PC-3 (cell line): ENCODE measurements at regions not wholly inside any gene's neighbourhood (a gene's known extent, or its start where the extent isn't known, plus 50 kb on each side); places are given as distances from the start of the nearest gene placed in this dataset.
A peak's percentile ranks its signal among the peaks of the same experiment; 100 is the strongest.

ENCODE experiments used
- ATAC-seq: fragments of 200-7000 bp; cut with Tn5 transposase; 2 replicates; pipeline ENCODE4 v1.9.1; 2020; ENCODE audit warnings: mild to moderate bottlenecking, moderate library complexity
- BruUV-seq: library from RNA; stranded (reverse); fragments of 400-500 nt; replicated peaks from 2 replicates; lab custom pipeline; 2021; lab: Mats Ljungman, UMichigan
- CTCF ChIA-PET: fragments of 300-600 bp; sonication (Branson Sonifier 250); formaldehyde crosslinking; loops from one replicate; lab custom pipeline; 2022; ENCODE audit warnings: antibody characterized with exemption; lab: Charles Lee
- POLR2A ChIA-PET: fragments of 300-600 bp; sonication (Branson Sonifier 250); formaldehyde crosslinking; loops from one replicate; lab custom pipeline; 2022; ENCODE audit warnings: antibody characterized with exemption; ENCODE audit not compliant: unreplicated experiment; lab: Charles Lee
- DNase-seq: peaks from one replicate; pipeline ENCODE4 v3.0.0-alpha.2; 2015
- H2AFZ ChIP-seq: fragments of 300-600 bp; sonication (generic); 2 replicates; pipeline ENCODE4 v1.6.0; 2016; ENCODE audit warnings: antibody characterized with exemption, low read length
- H3F3A ChIP-seq: fragments of 300-600 bp; sonication (generic); one replicate; pipeline ENCODE4 v1.6.0; 2017; ENCODE audit warnings: antibody characterized with exemption, low read length, control low read depth, mild to moderate bottlenecking; ENCODE audit not compliant: unreplicated experiment
- H3K27ac ChIP-seq: fragments of 300-600 bp; sonication (generic); 2 replicates; pipeline ENCODE4 v1.5.1; 2016; ENCODE audit warnings: mild to moderate bottlenecking, low read length
- H3K27me3 ChIP-seq: fragments of 300-600 bp; sonication (generic); 2 replicates; pipeline ENCODE4 v1.6.1; 2016; ENCODE audit warnings: low read length, mixed read lengths
- H3K36me3 ChIP-seq: fragments of 300-600 bp; sonication (generic); 2 replicates; pipeline ENCODE4 v1.6.1; 2016; ENCODE audit warnings: low read depth, mixed run types, low read length, mixed read lengths
- H3K4me1 ChIP-seq: fragments of 300-600 bp; sonication (generic); 2 replicates; pipeline ENCODE4 v1.5.1; 2016; ENCODE audit warnings: low read length; ENCODE audit not compliant: insufficient read depth
- H3K4me2 ChIP-seq: fragments of 300-600 bp; sonication (generic); 2 replicates; pipeline ENCODE4 v1.6.0; 2016; ENCODE audit warnings: low read length
- H3K4me3 ChIP-seq: fragments of 300-600 bp; sonication (generic); 2 replicates; pipeline ENCODE4 v1.5.1; 2016; ENCODE audit warnings: mild to moderate bottlenecking, low read length, mixed read lengths
- H3K79me2 ChIP-seq: fragments of 300-600 bp; sonication (generic); 2 replicates; pipeline ENCODE4 v1.6.1; 2017; ENCODE audit warnings: low read length, mixed read lengths
- H3K9ac ChIP-seq: fragments of 300-600 bp; sonication (generic); 2 replicates; pipeline ENCODE4 v1.6.0; 2016; ENCODE audit warnings: mild to moderate bottlenecking, low read length
- H3K9me2 ChIP-seq: fragments of 300-600 bp; sonication (generic); replicated peaks from 2 replicates; pipeline ENCODE4 v1.6.1; 2016; ENCODE audit warnings: mixed run types, low read length, mixed read lengths
- H3K9me3 ChIP-seq: fragments of 300-600 bp; sonication (generic); 2 replicates; pipeline ENCODE4 v1.6.1; 2016; ENCODE audit warnings: low read length, mixed read lengths
- H4K20me1 ChIP-seq: fragments of 300-600 bp; sonication (generic); 2 replicates; pipeline ENCODE4 v1.6.1; 2016; ENCODE audit warnings: low read length, mixed read lengths
- CTCF ChIP-seq: fragments of 300-600 bp; sonication (generic); conservative IDR thresholded peaks from 2 replicates; pipeline ENCODE4 v1.5.1; 2017; ENCODE audit warnings: antibody characterized with exemption, low read depth, mild to moderate bottlenecking, low read length
- EZH2 ChIP-seq: fragments of 300-600 bp; sonication (generic); IDR thresholded peaks from one replicate; pipeline ENCODE4 v1.6.1; 2017; ENCODE audit warnings: antibody characterized with exemption, mild to moderate bottlenecking, low read length; ENCODE audit not compliant: unreplicated experiment
- EZH2phosphoT487 ChIP-seq: fragments of 300-600 bp; sonication (generic); IDR thresholded peaks from 2 replicates; pipeline ENCODE4 v1.6.1; 2018; ENCODE audit warnings: mild to moderate bottlenecking, antibody characterized with exemption, low read length, borderline replicate concordance
- intact Hi-C: fragments of 100-400 bp; cut with micrococcal nuclease; formaldehyde crosslinking; loops from 2 replicates; pipeline ENCODE4 v1.9.0; 2023

GRCh38 chr6:170084166-170084730 lies 206.6 kb downstream of the DLL1 start:
- H3K27ac ChIP-seq: no peak overlapping the region
- no peak overlapping the region for H3K9ac ChIP-seq
- H4K20me1 ChIP-seq: no peaks in the 10 kb centered on the region
- intact Hi-C loops: no loop called here
- ChIA-PET POLR2A (no interaction called here), CTCF (no interaction called here)
- no peaks in the 10 kb centered on the region for H3K9me3 ChIP-seq
- H3K36me3 ChIP-seq: no peaks in the 10 kb centered on the region
- no peaks in the 10 kb centered on the region for H3K4me1 ChIP-seq
- DNase-seq (no peak), ATAC-seq (no peak)
- no TSS peak for BruUV-seq
- H3K27me3 ChIP-seq: peaks cover 3% of the 10 kb centered on the region; the same call in 1 of the 2 replicates
- no peaks in the 10 kb centered on the region for H3F3A ChIP-seq
- H3K79me2 ChIP-seq: no peaks in the 10 kb centered on the region
- H3K9me2 ChIP-seq: no peaks in the 10 kb centered on the region
- no peak for TF ChIP-seq EZH2
- TF ChIP-seq EZH2phosphoT487: no peak
- TF ChIP-seq CTCF: no peak
- no peak overlapping the region for H2AFZ ChIP-seq
- no peak overlapping the region for H3K4me2 ChIP-seq
- H3K4me3 ChIP-seq: no peak overlapping the region

GRCh38 chr6:170083236-170084051 lies 207.4 kb downstream of the DLL1 start:
- ChIA-PET POLR2A (no interaction called here), CTCF (no interaction called here)
- no TSS peak for BruUV-seq
- no peak for ATAC-seq
- Histone ChIP-seq H2AFZ (no peak overlapping the region), H3F3A (no peaks in the 10 kb centered on the region), H3K9ac (no peak overlapping the region), H4K20me1 (no peaks in the 10 kb centered on the region), H3K9me2 (no peaks in the 10 kb centered on the region), H3K79me2 (no peaks in the 10 kb centered on the region), H3K9me3 (no peaks in the 10 kb centered on the region), H3K27ac (no peak overlapping the region), H3K4me3 (no peak overlapping the region), H3K4me1 (no peaks in the 10 kb centered on the region), H3K36me3 (no peaks in the 10 kb centered on the region), H3K27me3 (peaks cover 3% of the 10 kb centered on the region; the same call in 1 of the 2 replicates), H3K4me2 (no peak overlapping the region)
- TF ChIP-seq EZH2phosphoT487 (no peak), EZH2 (no peak), CTCF (no peak)
- DNase-seq: no peak
- intact Hi-C loops: no loop called here

- Histone ChIP-seq H3K9me3 (no peaks in the 10 kb centered on the region), H3K79me2 (no peaks in the 10 kb centered on the region), H3K27me3 (peaks cover 3% of the 10 kb centered on the region; the same call in 1 of the 2 replicates), H3K36me3 (no peaks in the 10 kb centered on the region), H3K4me1 (no peaks in the 10 kb centered on the region), H2AFZ (no peak overlapping the region), H3K4me2 (no peak overlapping the region), H3F3A (no peaks in the 10 kb centered on the region), H4K20me1 (no peaks in the 10 kb centered on the region), H3K9ac (no peak overlapping the region), H3K4me3 (no peak overlapping the region), H3K9me2 (no peaks in the 10 kb centered on the region), H3K27ac (no peak overlapping the region)
- intact Hi-C loops: no loop called here
- ChIA-PET POLR2A (no interaction called here), CTCF (no interaction called here)
- TF ChIP-seq EZH2phosphoT487: no peak
- no peak for TF ChIP-seq CTCF
- TF ChIP-seq EZH2: no peak
- BruUV-seq: no TSS peak
- no peak; the same call in 1 of the 2 replicates for ATAC-seq
- DNase-seq: peak; percentile 12
These were observed 208.2 kb downstream of the DLL1 start for GRCh38 chr6:170082531-170083187.
